ENCODE measurements at regions not wholly inside any gene's neighbourhood (a gene's known extent, or its start where the extent isn't known, plus 50 kb on each side); places are given as distances from the start of the nearest gene placed in this dataset.

DNA sequence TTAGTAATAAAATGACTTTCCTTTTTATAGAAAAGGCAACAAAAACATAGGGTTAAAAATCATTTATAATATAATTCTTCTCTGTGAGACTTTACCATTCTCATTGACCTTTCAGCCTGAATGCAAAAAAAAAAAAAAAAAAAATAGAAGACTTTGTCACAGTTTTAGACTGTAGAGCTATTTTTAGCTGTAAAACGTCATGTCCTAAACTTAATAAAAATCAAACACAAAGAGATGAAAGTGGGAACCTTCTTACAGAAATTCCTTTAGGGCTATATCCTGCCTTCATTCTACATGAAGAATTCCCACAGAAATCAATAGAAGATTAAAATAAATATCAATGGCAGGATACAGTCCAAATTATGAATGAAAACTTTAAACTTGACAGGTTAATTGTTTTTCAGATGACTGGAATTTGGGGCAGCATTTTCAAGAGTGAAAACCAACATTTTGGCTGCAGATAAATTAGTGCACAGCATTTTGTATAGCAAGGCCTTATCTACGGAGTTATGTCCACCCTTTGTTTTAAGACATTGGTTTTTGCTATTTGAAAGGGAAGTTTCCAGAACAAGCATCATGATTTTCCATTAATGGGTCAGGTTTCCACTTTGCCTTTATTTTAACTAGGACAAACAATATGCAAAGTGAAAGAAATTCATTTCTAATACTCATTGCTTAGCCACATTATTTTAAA lies 219.5 kb downstream of the SPCS3 start:
- H3K79me2 ChIP-seq (ENCODE audit: insufficient read depth) = no peaks in the 10 kb centered on the region
- H2AFZ ChIP-seq = no peak overlapping the region
- H4K20me1 ChIP-seq (ENCODE audit: insufficient read depth) = no peaks in the 10 kb centered on the region
- H3K9ac ChIP-seq = no peak overlapping the region
- H3K4me1 ChIP-seq (ENCODE audit: insufficient read depth) = peaks cover 29% of the 10 kb centered on the region
- no peak overlapping the region for H3K4me2 ChIP-seq (ENCODE audit: unreplicated experiment)
- WGBS, 2 experiments (ENCODE audit: low coverage in 1 of 2, low lambda C conversion rate in 2 of 2, missing lambda C conversion rate in 2 of 2) = 57 to 61% methylated on average over 2 of the region's 2 CpGs
- no peak overlapping the region for H3K4me3 ChIP-seq
- H3K27me3 ChIP-seq (replicated peaks; ENCODE audit: insufficient read depth) = no peaks in the 10 kb centered on the region
- H3K27ac ChIP-seq = peak overlapping the region; percentile 63
- peak; percentile 15 for DNase-seq
- no peak for TF ChIP-seq EZH2phosphoT487 (IDR thresholded peaks at IDR 0.05; ENCODE audit: insufficient read depth, low read depth)
- TF ChIP-seq EZH2 (IDR thresholded peaks at IDR 0.05; ENCODE audit: insufficient read depth, poor library complexity, severe bottlenecking) = no peak
- H3K9me2 ChIP-seq (ENCODE audit: insufficient read depth) = no peaks in the 10 kb centered on the region
- H3K9me3 ChIP-seq (ENCODE audit: low read depth) = no peaks in the 10 kb centered on the region
- H3K36me3 ChIP-seq (ENCODE audit: low read depth) = no peaks in the 10 kb centered on the region
- peaks cover 6% of the 10 kb centered on the region; the same call in 1 of the 2 replicates for H3F3A ChIP-seq (ENCODE audit: insufficient read depth)
- in situ Hi-C loops (cut with MboI) = no loop called here

DNA sequence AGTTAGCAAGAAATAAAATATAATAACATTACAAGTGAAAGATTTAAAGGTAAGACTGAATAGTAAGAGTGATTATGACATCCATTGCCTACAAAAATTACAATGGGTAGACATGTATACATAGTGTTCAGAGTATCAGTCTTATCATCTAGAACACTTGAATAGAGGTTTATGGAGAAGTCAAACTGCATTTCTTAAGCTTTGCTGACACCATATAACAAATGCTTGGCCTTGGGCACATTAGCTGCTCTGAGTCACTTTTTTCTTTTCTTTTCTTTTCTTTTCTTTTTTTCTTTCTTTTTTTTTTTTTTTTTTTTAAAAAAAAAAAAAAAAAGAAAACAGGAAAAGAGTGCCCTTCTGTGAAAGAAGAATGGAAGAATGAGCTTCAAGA lies 220.0 kb downstream of the SPCS3 start:
- peaks cover 6% of the 10 kb centered on the region; the same call in 1 of the 2 replicates for H3F3A ChIP-seq (ENCODE audit: insufficient read depth)
- TF ChIP-seq EZH2 (IDR thresholded peaks at IDR 0.05; ENCODE audit: insufficient read depth, poor library complexity, severe bottlenecking) = no peak
- no peak for TF ChIP-seq EZH2phosphoT487 (IDR thresholded peaks at IDR 0.05; ENCODE audit: insufficient read depth, low read depth)
- DNase-seq = peak; percentile 38
- H4K20me1 ChIP-seq (ENCODE audit: insufficient read depth) = no peaks in the 10 kb centered on the region
- H2AFZ ChIP-seq = no peak overlapping the region
- no peaks in the 10 kb centered on the region for H3K79me2 ChIP-seq (ENCODE audit: insufficient read depth)
- no peak overlapping the region for H3K4me3 ChIP-seq
- no peak overlapping the region for H3K9ac ChIP-seq
- no peak overlapping the region for H3K4me2 ChIP-seq (ENCODE audit: unreplicated experiment)
- no peaks in the 10 kb centered on the region for H3K27me3 ChIP-seq (replicated peaks; ENCODE audit: insufficient read depth)
- no peak overlapping the region for H3K27ac ChIP-seq
- H3K9me3 ChIP-seq (ENCODE audit: low read depth) = no peaks in the 10 kb centered on the region
- peaks cover 23% of the 10 kb centered on the region for H3K4me1 ChIP-seq (ENCODE audit: insufficient read depth)
- H3K36me3 ChIP-seq (ENCODE audit: low read depth) = no peaks in the 10 kb centered on the region
- no peaks in the 10 kb centered on the region for H3K9me2 ChIP-seq (ENCODE audit: insufficient read depth)
- in situ Hi-C loops (cut with MboI) = no loop called here

DNA sequence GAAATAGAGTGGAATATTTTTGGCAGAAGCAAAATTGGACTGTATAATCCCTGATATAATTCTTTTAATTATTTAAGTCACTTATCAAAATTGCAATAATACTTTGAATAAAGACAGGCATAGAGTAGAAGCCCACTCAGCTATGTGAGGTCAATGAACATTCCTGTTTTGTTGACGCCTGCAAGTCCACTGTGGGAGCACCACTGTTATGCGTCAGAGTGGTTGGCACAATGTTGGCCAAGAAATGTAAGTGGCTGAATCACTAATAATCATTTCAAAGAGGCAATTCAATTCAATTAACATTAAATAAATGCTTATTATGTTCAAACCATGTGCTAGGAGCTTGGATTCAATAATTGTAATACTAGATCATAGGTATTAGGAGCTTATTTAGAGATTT lies 221.0 kb downstream of the SPCS3 start:
- WGBS, 2 experiments (ENCODE audit: low coverage in 1 of 2, low lambda C conversion rate in 2 of 2, missing lambda C conversion rate in 2 of 2) = 95 to 98% methylated on average over 2 of the region's 2 CpGs

DNA sequence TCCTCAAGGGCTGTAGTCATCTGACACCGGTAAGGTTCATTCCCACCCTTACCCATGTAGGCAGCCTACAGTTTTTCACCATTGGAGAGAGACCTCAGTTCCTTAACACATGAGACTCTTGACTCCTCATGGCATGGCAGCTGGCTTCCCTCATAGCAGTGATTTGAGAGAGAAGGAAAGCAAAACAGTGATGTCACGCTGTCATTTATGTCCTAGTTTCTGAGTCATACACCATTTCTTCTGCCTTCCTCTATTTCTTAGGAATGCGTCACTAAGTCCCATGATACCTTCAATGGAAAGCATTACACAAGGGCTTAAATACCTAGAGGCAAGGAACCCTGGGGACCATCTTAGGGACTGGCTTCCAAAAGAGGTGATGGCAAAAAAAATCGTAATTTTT lies 226.1 kb downstream of the SPCS3 start:
- 78 to 84% methylated on average over 4 of the region's 4 CpGs for WGBS, 2 experiments (ENCODE audit: low coverage in 1 of 2, low lambda C conversion rate in 2 of 2, missing lambda C conversion rate in 2 of 2)
- DNase-seq = peak; percentile 9
- peaks cover 18% of the 10 kb centered on the region for H3K4me1 ChIP-seq (ENCODE audit: insufficient read depth)
- H4K20me1 ChIP-seq (ENCODE audit: insufficient read depth) = no peaks in the 10 kb centered on the region
- H3K4me2 ChIP-seq (ENCODE audit: unreplicated experiment) = no peak overlapping the region
- no peak for TF ChIP-seq EZH2phosphoT487 (IDR thresholded peaks at IDR 0.05; ENCODE audit: insufficient read depth, low read depth)
- TF ChIP-seq EZH2 (IDR thresholded peaks at IDR 0.05; ENCODE audit: insufficient read depth, poor library complexity, severe bottlenecking) = no peak
- no peak overlapping the region for H3K9ac ChIP-seq
- in situ Hi-C loops (cut with MboI) = no loop called here
- peaks cover 14% of the 10 kb centered on the region for H3F3A ChIP-seq (ENCODE audit: insufficient read depth)
- H3K27ac ChIP-seq = no peak overlapping the region
- no peaks in the 10 kb centered on the region for H3K36me3 ChIP-seq (ENCODE audit: low read depth)
- no peak overlapping the region for H2AFZ ChIP-seq
- no peaks in the 10 kb centered on the region for H3K79me2 ChIP-seq (ENCODE audit: insufficient read depth)
- no peaks in the 10 kb centered on the region for H3K27me3 ChIP-seq (replicated peaks; ENCODE audit: insufficient read depth)
- H3K9me2 ChIP-seq (ENCODE audit: insufficient read depth) = no peaks in the 10 kb centered on the region
- H3K9me3 ChIP-seq (ENCODE audit: low read depth) = no peaks in the 10 kb centered on the region
- no peak overlapping the region for H3K4me3 ChIP-seq

More for the DNA sequence above, 221.0 kb downstream of the SPCS3 start:
- TF ChIP-seq EZH2 (IDR thresholded peaks at IDR 0.05; ENCODE audit: insufficient read depth, poor library complexity, severe bottlenecking) = no peak
- Histone ChIP-seq H3K27me3 (replicated peaks; ENCODE audit: insufficient read depth) (no peaks in the 10 kb centered on the region), H3K27ac (no peak overlapping the region), H3K36me3 (ENCODE audit: low read depth) (no peaks in the 10 kb centered on the region), H3K4me2 (ENCODE audit: unreplicated experiment) (no peak overlapping the region), H3K4me1 (ENCODE audit: insufficient read depth) (peaks cover 20% of the 10 kb centered on the region), H2AFZ (no peak overlapping the region), H3F3A (ENCODE audit: insufficient read depth) (peaks cover 6% of the 10 kb centered on the region; the same call in 1 of the 2 replicates), H3K9me3 (ENCODE audit: low read depth) (no peaks in the 10 kb centered on the region), H4K20me1 (ENCODE audit: insufficient read depth) (no peaks in the 10 kb centered on the region), H3K4me3 (no peak overlapping the region), H3K9me2 (ENCODE audit: insufficient read depth) (no peaks in the 10 kb centered on the region), H3K9ac (no peak overlapping the region), H3K79me2 (ENCODE audit: insufficient read depth) (no peaks in the 10 kb centered on the region)
- no peak for DNase-seq
- in situ Hi-C loops (cut with MboI) = no loop called here

DNA sequence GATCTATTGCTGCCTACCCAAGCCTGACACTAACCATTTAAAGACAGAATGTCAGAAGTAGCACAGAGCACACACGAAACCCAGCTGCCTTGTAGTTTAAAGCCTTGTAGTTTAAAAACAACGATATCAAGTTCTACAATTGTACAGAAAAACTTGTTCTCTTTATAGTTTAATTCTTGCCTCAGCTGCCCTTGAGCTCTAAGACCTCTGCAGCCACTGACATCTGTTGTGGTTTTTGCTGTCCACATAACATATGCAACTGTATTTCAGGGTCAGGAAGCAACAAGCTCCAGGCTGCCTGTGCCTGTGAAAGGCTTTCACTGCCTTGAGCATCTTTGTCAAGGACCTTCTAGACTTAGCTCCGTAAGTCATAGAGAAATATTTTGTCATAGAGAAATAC lies 227.2 kb downstream of the SPCS3 start:
- H2AFZ ChIP-seq = no peak overlapping the region
- H3K4me3 ChIP-seq = no peak overlapping the region
- H4K20me1 ChIP-seq (ENCODE audit: insufficient read depth) = no peaks in the 10 kb centered on the region
- peak; percentile 14 for DNase-seq
- H3K4me2 ChIP-seq (ENCODE audit: unreplicated experiment) = no peak overlapping the region
- no peaks in the 10 kb centered on the region for H3K79me2 ChIP-seq (ENCODE audit: insufficient read depth)
- H3K4me1 ChIP-seq (ENCODE audit: insufficient read depth) = peaks cover 18% of the 10 kb centered on the region
- H3K36me3 ChIP-seq (ENCODE audit: low read depth) = no peaks in the 10 kb centered on the region
- no peak overlapping the region for H3K9ac ChIP-seq
- in situ Hi-C loops (cut with MboI) = no loop called here
- WGBS, 2 experiments (ENCODE audit: low coverage in 1 of 2, low lambda C conversion rate in 2 of 2, missing lambda C conversion rate in 2 of 2) = 62 to 66% methylated on average over 3 of the region's 3 CpGs
- H3K27me3 ChIP-seq (replicated peaks; ENCODE audit: insufficient read depth) = no peaks in the 10 kb centered on the region
- no peaks in the 10 kb centered on the region for H3K9me2 ChIP-seq (ENCODE audit: insufficient read depth)
- H3F3A ChIP-seq (ENCODE audit: insufficient read depth) = peaks cover 14% of the 10 kb centered on the region
- H3K9me3 ChIP-seq (ENCODE audit: low read depth) = no peaks in the 10 kb centered on the region
- H3K27ac ChIP-seq = no peak overlapping the region
- no peak for TF ChIP-seq EZH2phosphoT487 (IDR thresholded peaks at IDR 0.05; ENCODE audit: insufficient read depth, low read depth)
